Mucosa of stomach (tissue), 1 donor: ENCODE measurements at regions not wholly inside any gene's neighbourhood (a gene's known extent, or its start where the extent isn't known, plus 50 kb on each side); places are given as distances from the start of the nearest gene placed in this dataset.

ENCODE experiments used
- H3K27me3 ChIP-seq: one replicate; pipeline ENCODE4 v1.7.0; 2013; ENCODE audit warnings: mild to moderate bottlenecking, low read length; ENCODE audit not compliant: control insufficient read depth, insufficient read depth
- H3K36me3 ChIP-seq: one replicate; pipeline ENCODE4 v1.7.0; 2013; ENCODE audit warnings: low read length; ENCODE audit not compliant: control insufficient read depth, insufficient read depth
- H3K4me1 ChIP-seq: one replicate; pipeline ENCODE4 v1.7.0; 2013; ENCODE audit warnings: mild to moderate bottlenecking, low read length; ENCODE audit not compliant: control insufficient read depth, insufficient read depth
- H3K4me3 ChIP-seq: one replicate; pipeline ENCODE4 v1.7.0; 2013; ENCODE audit warnings: low read length
- H3K9ac ChIP-seq: one replicate; pipeline ENCODE4 v1.7.0; 2013; ENCODE audit warnings: mild to moderate bottlenecking, low read length, moderate library complexity
- H3K9me3 ChIP-seq: one replicate; pipeline ENCODE4 v1.7.0; 2013; ENCODE audit warnings: mild to moderate bottlenecking, low read length, moderate library complexity; ENCODE audit not compliant: control insufficient read depth
- donor health status: Pancreatic carcinoma.

GRCh38 chr10:24128066-24128730 is 80.7 kb upstream of the KIAA1217 start:
- no peaks in the 10 kb centered on the region for H3K4me1 ChIP-seq
- H3K36me3 ChIP-seq = no peaks in the 10 kb centered on the region
- no peak overlapping the region for H3K9ac ChIP-seq
- no peaks in the 10 kb centered on the region for H3K27me3 ChIP-seq
- no peak overlapping the region for H3K4me3 ChIP-seq
- H3K9me3 ChIP-seq = no peaks in the 10 kb centered on the region

DNA sequence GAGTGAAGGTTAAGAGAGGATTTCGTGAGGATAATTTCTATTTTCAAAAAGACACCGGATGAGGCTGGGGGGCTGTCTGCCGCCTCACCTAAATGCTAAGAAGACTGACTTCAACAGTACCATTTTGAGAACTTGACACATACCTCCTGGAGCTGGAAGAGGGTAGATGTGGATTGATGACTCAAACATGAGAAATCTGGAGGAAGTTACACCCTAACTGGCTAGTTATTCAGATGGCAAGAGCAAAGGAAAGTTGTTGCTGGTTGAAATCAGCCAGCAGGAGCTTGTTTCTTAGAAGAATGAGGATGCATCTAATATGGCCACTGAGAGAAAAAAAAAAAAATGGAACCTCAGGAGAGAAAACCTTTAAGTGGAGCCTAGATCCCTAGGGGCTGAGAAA is 76.2 kb upstream of the KIAA1217 start:
- peaks cover 4% of the 10 kb centered on the region for H3K27me3 ChIP-seq
- H3K36me3 ChIP-seq = no peaks in the 10 kb centered on the region
- no peaks in the 10 kb centered on the region for H3K9me3 ChIP-seq
- no peaks in the 10 kb centered on the region for H3K4me1 ChIP-seq
- H3K9ac ChIP-seq = no peak overlapping the region
- no peak overlapping the region for H3K4me3 ChIP-seq

- Histone ChIP-seq H3K4me1 (no peaks in the 10 kb centered on the region), H3K27me3 (peaks cover 4% of the 10 kb centered on the region), H3K4me3 (no peak overlapping the region), H3K9me3 (no peaks in the 10 kb centered on the region), H3K9ac (no peak overlapping the region), H3K36me3 (no peaks in the 10 kb centered on the region)
Observed at GRCh38 chr10:24133835-24134234, 75.1 kb upstream of the KIAA1217 start.

DNA sequence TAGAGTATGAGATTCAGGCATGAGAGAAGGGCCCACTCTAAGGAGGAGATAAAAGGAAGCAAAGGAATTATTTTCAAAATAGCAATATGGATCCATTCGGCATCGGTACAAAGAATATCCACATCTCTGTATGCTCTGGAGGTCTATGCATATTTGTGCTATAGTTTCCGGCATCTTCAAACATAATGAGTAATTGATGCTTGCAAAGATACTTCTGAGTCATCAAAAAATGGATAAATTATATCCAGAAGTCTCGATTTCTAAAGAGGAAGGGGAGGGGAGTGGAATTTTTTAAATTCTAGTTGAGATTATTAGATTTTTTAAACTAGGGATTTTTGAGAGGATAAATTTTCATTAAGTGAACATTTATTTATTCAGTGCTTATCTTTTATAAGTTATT is 72.9 kb upstream of the KIAA1217 start:
- no peaks in the 10 kb centered on the region for H3K4me1 ChIP-seq
- no peak overlapping the region for H3K4me3 ChIP-seq
- no peak overlapping the region for H3K9ac ChIP-seq
- no peaks in the 10 kb centered on the region for H3K36me3 ChIP-seq
- H3K9me3 ChIP-seq = no peaks in the 10 kb centered on the region
- H3K27me3 ChIP-seq = peaks cover 4% of the 10 kb centered on the region

DNA sequence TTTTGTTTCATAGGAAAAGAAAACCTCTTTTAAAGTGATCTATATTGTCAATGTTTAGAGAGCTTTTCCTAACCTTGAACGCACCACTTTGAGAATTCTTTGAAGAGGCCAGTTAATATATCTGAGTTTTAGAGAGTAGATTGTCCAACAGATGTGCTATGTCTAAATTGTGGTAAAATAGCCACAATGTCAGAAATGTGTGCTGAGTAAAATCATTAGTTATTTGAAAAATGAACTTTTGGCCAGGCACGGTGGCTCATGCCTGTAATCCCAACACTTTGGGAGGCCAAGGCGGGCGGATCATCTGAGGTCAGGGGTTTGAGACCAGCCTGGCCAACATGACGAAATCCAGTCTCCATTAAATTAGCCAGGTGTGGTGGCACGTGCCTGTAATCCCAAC is 61.6 kb upstream of the KIAA1217 start:
- no peaks in the 10 kb centered on the region for H3K4me1 ChIP-seq
- no peak overlapping the region for H3K9ac ChIP-seq
- no peak overlapping the region for H3K4me3 ChIP-seq
- no peaks in the 10 kb centered on the region for H3K36me3 ChIP-seq
- no peaks in the 10 kb centered on the region for H3K27me3 ChIP-seq
- H3K9me3 ChIP-seq = no peaks in the 10 kb centered on the region

DNA sequence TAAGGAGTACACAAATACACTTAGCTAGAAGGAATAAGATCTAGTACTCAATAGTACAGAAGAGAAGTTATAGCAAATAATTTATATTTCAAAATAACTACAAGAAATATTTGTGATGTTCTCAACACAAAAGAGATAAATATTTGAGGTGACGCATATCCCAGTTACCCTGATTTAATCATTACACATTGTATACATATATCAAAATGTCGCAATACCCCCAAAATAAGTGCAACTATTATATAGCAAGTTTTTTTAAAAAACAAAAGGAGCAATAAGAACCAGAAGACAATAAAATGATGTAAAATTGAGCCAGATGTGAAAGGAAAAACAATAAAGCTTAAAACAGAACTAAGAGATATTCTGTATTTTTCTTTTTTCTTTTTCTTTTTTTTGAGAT is 59.3 kb upstream of the KIAA1217 start:
- H3K9me3 ChIP-seq = no peaks in the 10 kb centered on the region
- H3K4me3 ChIP-seq = no peak overlapping the region
- no peaks in the 10 kb centered on the region for H3K27me3 ChIP-seq
- H3K9ac ChIP-seq = no peak overlapping the region
- H3K4me1 ChIP-seq = no peaks in the 10 kb centered on the region
- no peaks in the 10 kb centered on the region for H3K36me3 ChIP-seq

- Histone ChIP-seq H3K36me3 (no peaks in the 10 kb centered on the region), H3K27me3 (no peaks in the 10 kb centered on the region), H3K4me1 (no peaks in the 10 kb centered on the region), H3K9ac (no peak overlapping the region), H3K9me3 (no peaks in the 10 kb centered on the region), H3K4me3 (no peak overlapping the region)
Observed at GRCh38 chr10:24150853-24151252, 58.1 kb upstream of the KIAA1217 start.

DNA sequence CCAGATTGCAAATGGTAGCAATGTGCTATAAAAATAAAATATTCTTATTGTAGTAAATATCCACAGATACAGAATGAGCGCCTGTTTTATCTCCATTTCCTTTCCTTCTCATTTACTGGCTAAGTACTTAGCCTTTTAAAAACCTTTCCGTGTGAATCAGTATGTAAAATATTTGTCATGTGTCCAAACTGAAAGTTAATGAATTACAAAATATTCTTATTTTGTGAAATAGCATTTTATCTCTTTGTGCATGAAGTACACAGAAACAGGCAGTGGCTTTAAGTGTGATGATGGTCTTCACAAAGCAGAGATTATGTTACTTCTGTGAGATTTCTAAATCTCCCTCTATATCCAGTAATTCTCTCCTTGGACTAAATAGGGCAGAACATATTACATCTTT is 56.7 kb upstream of the KIAA1217 start:
- no peak overlapping the region for H3K9ac ChIP-seq
- H3K27me3 ChIP-seq = no peaks in the 10 kb centered on the region
- no peak overlapping the region for H3K4me3 ChIP-seq
- H3K4me1 ChIP-seq = no peaks in the 10 kb centered on the region
- H3K9me3 ChIP-seq = no peaks in the 10 kb centered on the region
- H3K36me3 ChIP-seq = no peaks in the 10 kb centered on the region

GRCh38 chr10:24153031-24153430 is 55.9 kb upstream of the KIAA1217 start:
- Histone ChIP-seq H3K9ac (no peak overlapping the region), H3K4me1 (no peaks in the 10 kb centered on the region), H3K36me3 (no peaks in the 10 kb centered on the region), H3K27me3 (no peaks in the 10 kb centered on the region), H3K4me3 (no peak overlapping the region), H3K9me3 (no peaks in the 10 kb centered on the region)

DNA sequence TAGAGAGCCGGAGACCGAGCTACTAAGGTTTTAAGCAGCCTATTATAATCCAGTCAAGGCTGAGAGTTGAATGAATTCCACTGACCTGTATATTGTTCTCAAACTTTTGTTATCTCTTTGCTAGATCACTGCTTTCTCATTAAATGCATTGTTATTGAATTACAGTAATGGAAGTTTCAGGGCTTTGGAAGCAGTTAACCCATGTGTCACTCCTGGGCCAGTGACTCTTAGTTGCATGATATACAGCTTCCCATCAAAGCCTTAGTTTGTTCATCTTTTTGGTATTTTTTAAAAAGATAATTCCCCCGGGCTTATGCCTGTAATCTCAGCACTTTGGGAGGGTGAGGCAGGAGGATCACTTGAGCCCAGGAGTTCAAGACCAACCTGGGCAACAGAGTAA is 55.4 kb upstream of the KIAA1217 start:
- Histone ChIP-seq H3K9ac (no peak overlapping the region), H3K4me3 (no peak overlapping the region), H3K4me1 (no peaks in the 10 kb centered on the region), H3K9me3 (no peaks in the 10 kb centered on the region), H3K27me3 (no peaks in the 10 kb centered on the region), H3K36me3 (no peaks in the 10 kb centered on the region)

GRCh38 chr10:24156686-24157085 is 52.3 kb upstream of the KIAA1217 start:
- Histone ChIP-seq H3K36me3 (no peaks in the 10 kb centered on the region), H3K9ac (no peak overlapping the region), H3K9me3 (no peaks in the 10 kb centered on the region), H3K4me1 (no peaks in the 10 kb centered on the region), H3K27me3 (no peaks in the 10 kb centered on the region), H3K4me3 (no peak overlapping the region)

- H3K9ac ChIP-seq = no peak overlapping the region
- H3K27me3 ChIP-seq = no peaks in the 10 kb centered on the region
- no peaks in the 10 kb centered on the region for H3K4me1 ChIP-seq
- H3K9me3 ChIP-seq = no peaks in the 10 kb centered on the region
- H3K36me3 ChIP-seq = no peaks in the 10 kb centered on the region
- no peak overlapping the region for H3K4me3 ChIP-seq
Observed at GRCh38 chr10:24157567-24157966, 51.4 kb upstream of the KIAA1217 start.
